ENCODE measurements at regions not wholly inside any gene's neighbourhood (a gene's known extent, or its start where the extent isn't known, plus 50 kb on each side); places are given as distances from the start of the nearest gene placed in this dataset.
"Not testable (repeated sequence)": the region's sequence is repeated elsewhere in the genome, so short reads cannot be mapped to it uniquely, and the experiment has no call there.

DNA sequence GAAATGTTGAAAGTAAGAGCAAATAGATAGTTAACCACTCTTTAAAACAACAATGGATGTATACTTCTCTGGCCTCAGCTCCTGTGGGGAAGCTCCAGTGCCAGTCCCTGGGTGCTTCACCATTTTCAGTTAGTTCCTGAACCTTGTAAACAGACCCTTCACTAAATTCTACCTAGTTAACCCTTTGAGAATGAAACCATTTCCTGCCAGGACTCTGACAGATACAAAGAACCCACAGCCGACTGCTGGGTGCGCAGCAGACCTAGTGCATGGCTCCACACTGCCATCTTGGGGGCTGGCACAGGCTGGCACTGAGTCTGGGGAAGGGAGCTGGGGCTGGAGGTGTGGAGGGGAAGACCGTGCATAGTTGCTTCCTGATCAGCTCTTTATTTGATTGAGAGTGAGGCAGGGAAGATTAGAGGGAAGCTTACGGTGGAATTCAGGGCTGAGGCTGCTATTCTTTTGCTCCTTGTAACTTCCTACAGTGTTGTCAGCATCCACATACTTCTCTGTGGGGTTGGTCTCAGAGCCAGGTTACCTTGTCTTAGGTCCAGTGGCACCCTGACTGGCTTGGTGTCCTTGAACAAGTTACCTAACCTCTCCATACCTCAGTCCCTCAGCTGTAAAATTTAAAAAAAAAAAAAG is 62.3 kb upstream of the TP53BP2 start:
- not testable (repeated sequence) for H3K36me3 ChIP-seq; H3K9me3 ChIP-seq; H3K4me3 ChIP-seq (ENCODE audit: low read depth, low read length); DNase-seq; H3K27me3 ChIP-seq; H3K4me1 ChIP-seq

DNA sequence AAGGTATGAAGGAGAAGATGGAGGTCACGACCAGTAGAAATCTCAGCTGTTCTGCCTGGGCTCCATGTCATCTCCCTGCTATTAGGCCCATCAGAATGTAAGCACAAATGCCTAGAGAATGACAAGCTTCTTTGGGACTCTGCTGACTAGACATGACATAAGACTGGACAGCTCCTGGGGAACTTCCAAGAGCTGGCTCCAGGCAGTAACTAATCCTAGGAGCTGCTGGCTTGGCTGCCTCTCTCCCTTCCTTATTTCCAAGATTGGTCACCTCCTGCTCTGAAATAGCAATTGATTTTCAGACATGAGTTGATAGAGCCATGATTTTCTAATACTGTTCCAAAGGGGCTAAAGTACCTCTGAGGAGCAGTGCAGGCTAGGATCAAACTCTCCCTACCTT is 57.5 kb upstream of the TP53BP2 start:
- H3K27me3 ChIP-seq; H3K9me3 ChIP-seq; H3K4me1 ChIP-seq; DNase-seq; H3K36me3 ChIP-seq; H3K4me3 ChIP-seq (ENCODE audit: low read depth, low read length): not testable (repeated sequence)

DNA sequence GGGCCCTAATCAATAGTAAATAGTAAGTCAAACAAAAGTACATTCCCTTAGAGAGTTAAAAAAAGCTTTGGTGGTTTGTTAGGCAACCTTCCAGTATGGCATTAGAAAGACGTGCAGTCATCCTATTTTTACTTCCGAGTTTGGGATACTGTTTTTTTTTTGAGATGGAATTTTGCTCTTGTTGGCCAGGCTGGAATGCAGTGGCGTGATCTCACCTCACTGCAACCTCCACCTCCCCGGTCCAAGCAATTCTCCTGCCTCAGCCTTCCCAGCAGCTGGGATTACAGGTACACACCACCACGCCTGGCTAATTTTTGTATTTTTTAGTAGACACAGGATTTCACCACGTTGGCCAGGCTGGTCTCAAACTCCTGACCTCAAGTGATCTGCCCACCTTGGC is 54.0 kb upstream of the TP53BP2 start:
- not testable (repeated sequence) for H3K9me3 ChIP-seq; H3K4me3 ChIP-seq (ENCODE audit: low read depth, low read length); H3K36me3 ChIP-seq; H3K27me3 ChIP-seq; DNase-seq; H3K4me1 ChIP-seq

DNA sequence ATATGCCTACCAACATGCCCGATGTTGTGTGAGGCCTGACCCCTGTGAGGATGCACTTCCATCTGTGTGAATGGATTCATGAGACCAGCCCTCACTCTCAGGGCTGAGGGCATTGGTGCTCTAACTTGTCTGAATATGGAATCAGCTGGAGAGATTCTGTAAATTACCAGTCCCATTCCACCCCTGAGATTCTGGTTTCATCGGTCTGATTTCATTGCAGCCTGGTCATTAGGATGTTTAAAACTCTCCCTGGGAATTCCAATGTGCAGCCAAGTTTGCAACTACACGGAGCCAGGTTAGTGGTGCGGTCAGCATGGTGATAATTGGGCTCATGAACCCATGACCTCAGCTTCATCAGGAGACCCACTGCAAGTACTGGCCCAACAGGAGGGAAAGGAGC is 51.4 kb upstream of the TP53BP2 start:
- H3K4me3 ChIP-seq (ENCODE audit: low read depth, low read length); DNase-seq; H3K27me3 ChIP-seq; H3K9me3 ChIP-seq; H3K36me3 ChIP-seq; H3K4me1 ChIP-seq: not testable (repeated sequence)

DNA sequence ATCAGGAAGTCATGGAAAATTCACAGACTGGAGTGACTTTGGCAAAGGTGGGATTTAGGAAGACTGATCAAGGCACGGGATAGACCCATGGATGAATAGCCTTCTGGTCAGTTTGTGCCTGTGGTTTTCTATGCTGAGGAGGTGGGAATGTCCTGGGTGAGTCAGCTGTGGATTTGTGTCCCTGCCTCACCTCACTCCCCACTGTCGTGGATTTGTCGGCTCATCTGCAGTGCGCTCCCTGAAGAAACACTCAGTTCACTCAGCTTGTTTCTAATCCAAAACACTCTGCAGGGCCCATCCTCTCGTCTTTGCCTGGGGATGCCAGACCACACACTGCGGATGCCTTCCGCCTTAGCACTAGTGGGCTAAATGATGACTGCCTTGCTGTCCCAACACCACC is 50.2 kb upstream of the TP53BP2 start:
- H3K4me3 ChIP-seq (ENCODE audit: low read depth, low read length); H3K27me3 ChIP-seq; H3K4me1 ChIP-seq; H3K9me3 ChIP-seq; H3K36me3 ChIP-seq; DNase-seq: not testable (repeated sequence)
